Ovary (tissue), 7 donors: ENCODE measurements at regions not wholly inside any gene's neighbourhood (a gene's known extent, or its start where the extent isn't known, plus 50 kb on each side); places are given as distances from the start of the nearest gene placed in this dataset.

Experiments
- DNase-seq, 5 donors: peaks; one replicate each; pipeline ENCODE4 v3.0.0-alpha.2; 2019 to 2020
- H3K27ac ChIP-seq, 2 donors: fragments of 200-600 bp; one replicate each; pipeline versions ENCODE4 v1.5.1 to v1.8.0; 2019 to 2022
- H3K27me3 ChIP-seq: fragments of 200-600 bp; one replicate; pipeline ENCODE4 v1.8.0; 2022
- H3K36me3 ChIP-seq: fragments of 200-600 bp; sonication (generic); one replicate; pipeline ENCODE4 v1.5.1; 2019
- H3K4me1 ChIP-seq: one replicate; pipeline ENCODE4 v1.8.1; 2013; ENCODE audit warnings: mild to moderate bottlenecking, moderate library complexity; ENCODE audit not compliant: insufficient read depth
- H3K4me3 ChIP-seq: fragments of 200-600 bp; sonication (generic); one replicate; pipeline ENCODE4 v1.5.1; 2017
- H3K9me3 ChIP-seq, 2 donors: fragments of 200-600 bp in 1 of 2; sonication (generic) in 1 of 2; one replicate each; pipeline versions ENCODE4 v1.5.1 to v1.8.1; 2013 to 2019; ENCODE audit warnings: mild to moderate bottlenecking in 1 of 2, moderate library complexity in 1 of 2
- CTCF ChIP-seq, 3 donors: fragments of 450-650 bp in 2 of 3; fragments of 200-600 bp in 1 of 3; IDR thresholded peaks; one replicate each; pipeline versions ENCODE4 v1.5.1 to v1.8.0; 2016 to 2022; ENCODE audit warnings: antibody characterized with exemption in 3 of 3, mild to moderate bottlenecking in 1 of 3
- EP300 ChIP-seq: sonication (generic); formaldehyde crosslinking; IDR thresholded peaks from one replicate; pipeline ENCODE4 v1.6.1; 2017; ENCODE audit warnings: antibody characterized with exemption
- POLR2A ChIP-seq: fragments of 450-650 bp; IDR thresholded peaks from one replicate; pipeline ENCODE4 v1.6.1; 2017; ENCODE audit warnings: antibody characterized with exemption, mild to moderate bottlenecking, moderate library complexity
- WGBS, 3 donors: extraction: QIAGEN DNeasy Blood & Tissue Kit in 1 of 3; methylation state at CpG; one replicate each; pipeline versions ENCODE4 v1.1.5 to v1.1.7; 2013 to 2017; 5-methylcytosine and 5-hydroxymethylcytosine counted together
- intact Hi-C, 4 donors: fragments of 100-400 bp; cut with DNase I; formaldehyde crosslinking; loops; one replicate each; pipeline versions ENCODE4 v1.11.0 to v1.15.1; 2022 to 2023
- donor health status: DM: no; HTN: no; CAD: no; lungs with moderate emphysema.
- donor health status: DM: no; HTN: no; CAD: no.
- donor health status: Bipolar disorder and iron deficiency.
- donor health status: DM: no; HTN: no; CAD: no.
- donor health status: DM: yes; HTN: yes; CAD: no.

- H3K9me3 ChIP-seq, result no peaks in the 10 kb centered on the region
- TF ChIP-seq POLR2A (no peak), CTCF (IDR thresholded peaks at IDR 0.05) (no peak), EP300 (no peak)
- no peaks in the 10 kb centered on the region for H3K27me3 ChIP-seq
- no peak overlapping the region for H3K4me3 ChIP-seq
- no peaks in the 10 kb centered on the region for H3K36me3 ChIP-seq
- H3K27ac ChIP-seq, result no peak overlapping the region
- intact Hi-C loops, result no loop called here
- WGBS, 3 donors, result 62 to 70% (median 67%) methylated on average over 7 of the region's 7 CpGs
- no peaks in the 10 kb centered on the region for H3K4me1 ChIP-seq
- DNase-seq, result no peak
Measured at GRCh38 chr5:135214897-135215616, 181.0 kb upstream of the PITX1 start.

- Histone ChIP-seq H3K9me3 (no peaks in the 10 kb centered on the region), H3K27me3 (no peaks in the 10 kb centered on the region), H3K36me3 (no peaks in the 10 kb centered on the region), H3K4me3 (no peak overlapping the region), H3K27ac (no peak overlapping the region), H3K4me1 (peaks cover 3% of the 10 kb centered on the region)
- TF ChIP-seq CTCF (IDR thresholded peaks at IDR 0.05) (no peak), EP300 (no peak), POLR2A (no peak)
- intact Hi-C loops, result no loop called here
- DNase-seq, result no peak
- WGBS, 3 donors, result 76 to 82% (median 81%) methylated on average over 15 of the region's 15 CpGs
Measured at GRCh38 chr5:135213466-135214239, 179.6 kb upstream of the PITX1 start.

DNA sequence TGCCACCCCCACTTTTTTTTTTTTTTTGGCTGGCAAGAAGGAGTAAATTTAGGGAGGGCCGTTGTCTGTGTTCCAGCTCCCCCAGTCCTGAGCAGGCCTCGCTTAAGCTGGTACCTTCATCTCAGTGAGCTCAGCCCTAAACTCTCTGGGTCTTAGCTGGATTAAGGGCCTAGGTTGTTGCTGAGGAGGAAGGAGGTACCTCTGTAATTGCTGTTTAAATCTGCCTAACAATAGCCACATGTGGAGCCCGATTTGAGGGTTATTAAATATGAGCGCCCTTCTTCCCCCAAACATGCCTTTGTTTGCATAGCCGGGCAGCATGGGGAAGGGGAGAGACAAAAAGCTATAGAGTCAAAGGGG, 179.0 kb upstream of the PITX1 start:
- TF ChIP-seq POLR2A, result no peak
- TF ChIP-seq EP300, result no peak
- no peak for TF ChIP-seq CTCF (IDR thresholded peaks at IDR 0.05)
- no peaks in the 10 kb centered on the region for H3K27me3 ChIP-seq
- no peak overlapping the region for H3K4me3 ChIP-seq
- 73 to 80% (median 78%) methylated on average over 5 of the region's 5 CpGs for WGBS, 3 donors
- no peak for DNase-seq
- peaks cover 3% of the 10 kb centered on the region for H3K4me1 ChIP-seq
- no peaks in the 10 kb centered on the region for H3K36me3 ChIP-seq
- H3K27ac ChIP-seq, result no peak overlapping the region
- H3K9me3 ChIP-seq, result no peaks in the 10 kb centered on the region
- intact Hi-C loops, result no loop called here

DNA sequence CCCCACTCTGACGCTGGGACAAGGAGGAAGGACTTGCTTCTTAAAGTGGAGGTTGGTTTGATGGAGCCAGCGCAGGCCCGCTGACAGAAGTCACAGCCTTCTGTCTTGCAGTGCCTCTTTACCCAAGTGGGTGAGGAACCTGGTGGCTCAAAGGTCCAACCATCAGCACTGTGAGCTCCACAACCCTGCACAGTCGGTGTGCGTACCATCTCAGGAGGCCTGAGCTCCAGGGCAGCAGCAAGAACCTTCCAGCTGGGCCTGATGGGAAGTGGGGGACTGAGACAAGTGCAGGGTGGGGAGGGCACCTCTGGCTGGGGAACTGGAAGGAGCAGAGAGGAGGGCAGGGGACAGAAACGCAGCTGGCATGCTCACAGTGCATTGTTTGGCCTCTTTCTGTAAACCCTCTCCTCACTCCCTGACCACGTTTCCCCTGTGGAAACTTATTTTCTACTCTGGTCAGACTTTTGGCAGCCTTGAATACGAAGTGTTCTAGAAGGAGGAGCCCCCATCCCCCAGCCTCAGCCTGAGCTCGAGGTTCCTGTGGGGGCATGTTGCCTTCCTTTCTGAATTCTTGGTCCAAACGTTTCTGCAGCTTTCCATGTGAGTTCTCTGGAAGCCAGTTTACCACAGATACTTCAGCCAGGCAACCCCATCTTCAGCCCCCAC, 178.5 kb upstream of the PITX1 start:
- H3K9me3 ChIP-seq, result no peaks in the 10 kb centered on the region
- no peak overlapping the region for H3K4me3 ChIP-seq
- WGBS, 3 donors, result 61 to 70% (median 62%) methylated on average over 10 of the region's 10 CpGs
- H3K36me3 ChIP-seq, result no peaks in the 10 kb centered on the region
- H3K27ac ChIP-seq, result no peak overlapping the region
- TF ChIP-seq CTCF (IDR thresholded peaks at IDR 0.05) (no peak), EP300 (no peak), POLR2A (no peak)
- H3K27me3 ChIP-seq, result no peaks in the 10 kb centered on the region
- H3K4me1 ChIP-seq, result peaks cover 3% of the 10 kb centered on the region
- intact Hi-C loops, result no loop called here
- no peak for DNase-seq
